Activated CD8-positive, alpha-beta memory T cell treated with anti-CD3 and anti-CD28 coated beads, Interleukin-2, amount 10 ng/mL, durations not matched to agents 7 days and 5 days (primary cell): ENCODE measurements at regions not wholly inside any gene's neighbourhood (a gene's known extent, or its start where the extent isn't known, plus 50 kb on each side); places are given as distances from the start of the nearest gene placed in this dataset.

ENCODE experiments used
- ATAC-seq: fragments of 150-1000 bp; cut with Tn5 transposase; one replicate; pipeline ENCODE4 v1.10.0; 2021; ENCODE audit warnings: moderate library complexity
- CTCF ChIA-PET: fragments of 350-600 bp; sonication (Branson Sonifier 250); formaldehyde crosslinking; loops from one replicate; lab custom pipeline; 2021; ENCODE audit warnings: antibody characterized with exemption; lab: Charles Lee
- DNase-seq: peaks from one replicate; pipeline ENCODE4 v3.0.0-alpha.2; 2020
- H3K27ac Mint-ChIP-seq: one replicate; pipeline ENCODE4 v1.8.0; 2021; ENCODE audit warnings: mild to moderate bottlenecking, mixed read lengths
- H3K27me3 Mint-ChIP-seq: one replicate; pipeline ENCODE4 v1.8.0; 2021; ENCODE audit warnings: mixed read lengths
- H3K36me3 Mint-ChIP-seq: one replicate; pipeline ENCODE4 v1.8.0; 2021; ENCODE audit warnings: mild to moderate bottlenecking, mixed read lengths
- H3K4me1 Mint-ChIP-seq: one replicate; pipeline ENCODE4 v1.8.0; 2021; ENCODE audit warnings: mixed read lengths
- H3K4me3 Mint-ChIP-seq: one replicate; pipeline ENCODE4 v1.8.0; 2021; ENCODE audit warnings: mild to moderate bottlenecking, moderate library complexity, mixed read lengths
- H3K9me3 Mint-ChIP-seq: one replicate; pipeline ENCODE4 v1.8.0; 2022; ENCODE audit warnings: low read depth, mixed read lengths

DNA sequence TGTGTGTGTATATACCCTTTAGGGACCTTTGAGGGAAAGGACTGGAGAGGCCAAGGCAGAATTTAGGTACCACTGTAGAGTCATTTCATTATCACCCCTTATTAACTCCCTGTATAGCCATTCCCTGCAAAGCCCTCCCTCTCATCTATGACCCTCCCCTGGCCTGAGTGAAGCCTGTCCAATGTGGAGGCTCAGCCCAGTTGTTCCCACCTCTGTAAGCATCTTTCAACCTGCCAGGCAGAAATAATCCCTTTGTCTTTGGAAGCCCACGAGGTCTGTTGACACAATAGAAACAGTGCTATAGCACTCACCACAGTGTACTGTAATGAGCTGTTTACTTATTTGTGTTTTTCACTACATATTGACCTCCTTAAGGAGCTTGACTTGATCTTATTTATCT lies 88.5 kb upstream of the SEMA6A start:
- H3K9me3 Mint-ChIP-seq: peaks cover 4% of the 10 kb centered on the region
- no peak for DNase-seq
- H3K27me3 Mint-ChIP-seq: peaks cover under 1% of the 10 kb centered on the region
- H3K4me1 Mint-ChIP-seq: no peaks in the 10 kb centered on the region
- no peak overlapping the region for H3K27ac Mint-ChIP-seq
- CTCF ChIA-PET: no interaction called here
- no peaks in the 10 kb centered on the region for H3K36me3 Mint-ChIP-seq
- H3K4me3 Mint-ChIP-seq: no peak overlapping the region
- ATAC-seq: no peak

GRCh38 chr5:116661419-116661818 lies 86.8 kb upstream of the SEMA6A start:
- Mint-ChIP-seq H3K9me3 (peaks cover 4% of the 10 kb centered on the region), H3K36me3 (no peaks in the 10 kb centered on the region), H3K27me3 (peaks cover 3% of the 10 kb centered on the region), H3K4me3 (no peak overlapping the region), H3K4me1 (no peaks in the 10 kb centered on the region), H3K27ac (no peak overlapping the region)
- CTCF ChIA-PET: no interaction called here
- DNase-seq (no peak), ATAC-seq (no peak)

DNA sequence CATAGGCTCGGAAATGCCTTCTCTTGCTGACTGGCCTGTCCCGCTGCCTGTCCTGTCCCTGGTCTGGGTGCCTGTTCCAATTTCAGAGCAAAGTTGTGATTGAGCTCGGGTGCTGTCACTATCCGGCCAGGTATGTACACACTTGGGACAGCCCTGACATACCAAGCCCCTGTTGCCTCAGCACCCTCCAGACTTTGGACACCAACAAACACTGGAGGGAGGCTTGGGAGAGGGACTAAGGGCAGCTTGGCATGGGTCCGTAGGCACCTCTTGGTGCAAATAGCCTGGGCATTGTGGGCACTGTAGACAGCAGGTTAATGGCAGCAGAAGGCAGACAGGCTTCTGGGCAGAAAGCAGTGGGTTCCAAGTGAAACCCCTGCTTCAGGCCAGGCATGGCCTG lies 86.3 kb upstream of the SEMA6A start:
- ATAC-seq: no peak
- Mint-ChIP-seq H3K4me3 (no peak overlapping the region), H3K27me3 (peaks cover 3% of the 10 kb centered on the region), H3K4me1 (no peaks in the 10 kb centered on the region), H3K27ac (no peak overlapping the region), H3K36me3 (no peaks in the 10 kb centered on the region), H3K9me3 (peaks cover 4% of the 10 kb centered on the region)
- DNase-seq: no peak
- CTCF ChIA-PET: no interaction called here

DNA sequence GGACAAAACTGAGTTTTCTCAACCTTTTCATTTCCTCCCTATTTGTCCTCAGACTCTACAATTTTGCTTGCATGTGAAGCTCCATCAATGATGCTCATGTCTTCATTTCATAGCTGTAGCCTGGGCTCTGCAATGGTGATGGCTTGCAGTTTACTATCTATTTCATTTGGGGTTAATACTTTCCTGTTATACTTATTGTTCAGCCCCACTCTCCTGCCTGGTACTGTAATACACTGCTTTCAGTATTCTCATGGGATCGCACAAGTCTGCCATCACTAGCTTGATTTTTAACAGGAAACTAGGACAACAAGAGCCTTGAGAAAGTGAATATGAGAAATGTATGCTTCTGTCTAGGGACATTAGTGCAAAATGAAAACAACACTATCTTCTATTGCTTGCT lies 84.2 kb upstream of the SEMA6A start:
- CTCF ChIA-PET: no interaction called here
- Mint-ChIP-seq H3K9me3 (peaks cover 4% of the 10 kb centered on the region), H3K27me3 (peaks cover 6% of the 10 kb centered on the region), H3K4me1 (no peaks in the 10 kb centered on the region), H3K36me3 (no peaks in the 10 kb centered on the region), H3K4me3 (no peak overlapping the region), H3K27ac (no peak overlapping the region)
- ATAC-seq (no peak), DNase-seq (no peak)

DNA sequence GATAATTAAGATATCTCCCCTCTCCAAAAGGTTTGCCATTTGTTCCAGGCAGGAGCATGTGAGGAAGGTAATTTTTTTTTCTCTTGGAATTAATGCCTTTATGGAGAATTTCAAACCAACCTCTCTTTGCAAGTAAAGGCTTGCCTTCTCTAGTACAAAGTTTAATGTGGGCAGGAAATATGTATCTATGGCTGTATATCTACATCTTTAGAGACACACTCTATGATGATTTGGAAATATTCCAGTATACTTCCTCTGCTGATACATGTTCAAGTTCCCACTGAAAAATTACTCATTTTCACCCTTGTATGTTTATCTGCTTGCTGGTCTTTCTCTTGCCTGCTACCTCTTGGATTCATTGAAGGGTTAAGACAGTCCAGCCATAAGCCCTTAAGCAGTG lies 83.5 kb upstream of the SEMA6A start:
- H3K27me3 Mint-ChIP-seq: peaks cover 6% of the 10 kb centered on the region
- no peaks in the 10 kb centered on the region for H3K36me3 Mint-ChIP-seq
- no peaks in the 10 kb centered on the region for H3K4me1 Mint-ChIP-seq
- H3K4me3 Mint-ChIP-seq: no peak overlapping the region
- CTCF ChIA-PET: no interaction called here
- peaks cover 4% of the 10 kb centered on the region for H3K9me3 Mint-ChIP-seq
- no peak for DNase-seq
- no peak overlapping the region for H3K27ac Mint-ChIP-seq
- no peak for ATAC-seq

- no peak overlapping the region for H3K27ac Mint-ChIP-seq
- peaks cover 6% of the 10 kb centered on the region for H3K27me3 Mint-ChIP-seq
- CTCF ChIA-PET: no interaction called here
- H3K36me3 Mint-ChIP-seq: no peaks in the 10 kb centered on the region
- no peak for DNase-seq
- H3K9me3 Mint-ChIP-seq: no peaks in the 10 kb centered on the region
- H3K4me1 Mint-ChIP-seq: no peaks in the 10 kb centered on the region
- no peak for ATAC-seq
- H3K4me3 Mint-ChIP-seq: no peak overlapping the region
Measured at GRCh38 chr5:116655431-116655830, 80.8 kb upstream of the SEMA6A start.

GRCh38 chr5:116654925-116655324 lies 80.3 kb upstream of the SEMA6A start:
- Mint-ChIP-seq H3K4me1 (no peaks in the 10 kb centered on the region), H3K9me3 (no peaks in the 10 kb centered on the region), H3K27me3 (peaks cover 6% of the 10 kb centered on the region), H3K4me3 (no peak overlapping the region), H3K36me3 (no peaks in the 10 kb centered on the region), H3K27ac (no peak overlapping the region)
- DNase-seq (no peak), ATAC-seq (no peak)
- CTCF ChIA-PET: no interaction called here

GRCh38 chr5:116652903-116653302 lies 78.3 kb upstream of the SEMA6A start:
- H3K27ac Mint-ChIP-seq: no peak overlapping the region
- H3K9me3 Mint-ChIP-seq: no peaks in the 10 kb centered on the region
- no peaks in the 10 kb centered on the region for H3K4me1 Mint-ChIP-seq
- H3K27me3 Mint-ChIP-seq: peaks cover 4% of the 10 kb centered on the region
- H3K4me3 Mint-ChIP-seq: no peak overlapping the region
- CTCF ChIA-PET: no interaction called here
- no peaks in the 10 kb centered on the region for H3K36me3 Mint-ChIP-seq
- no peak for ATAC-seq
- DNase-seq: no peak

- no peak overlapping the region for H3K27ac Mint-ChIP-seq
- CTCF ChIA-PET: no interaction called here
- H3K9me3 Mint-ChIP-seq: no peaks in the 10 kb centered on the region
- H3K4me1 Mint-ChIP-seq: no peaks in the 10 kb centered on the region
- H3K4me3 Mint-ChIP-seq: no peak overlapping the region
- no peaks in the 10 kb centered on the region for H3K36me3 Mint-ChIP-seq
- peaks cover 3% of the 10 kb centered on the region for H3K27me3 Mint-ChIP-seq
- no peak for ATAC-seq
- no peak for DNase-seq
Measured at GRCh38 chr5:116652196-116652729, 77.6 kb upstream of the SEMA6A start.

- no peak for DNase-seq
- Mint-ChIP-seq H3K27me3 (peaks cover 3% of the 10 kb centered on the region), H3K36me3 (no peaks in the 10 kb centered on the region), H3K27ac (no peak overlapping the region), H3K4me1 (no peaks in the 10 kb centered on the region), H3K4me3 (no peak overlapping the region), H3K9me3 (no peaks in the 10 kb centered on the region)
- CTCF ChIA-PET: no interaction called here
- ATAC-seq: no peak
Measured at GRCh38 chr5:116651653-116652052, 77.0 kb upstream of the SEMA6A start.

GRCh38 chr5:116650964-116651363 lies 76.3 kb upstream of the SEMA6A start:
- H3K27me3 Mint-ChIP-seq: peaks cover 3% of the 10 kb centered on the region
- ATAC-seq: no peak

DNA sequence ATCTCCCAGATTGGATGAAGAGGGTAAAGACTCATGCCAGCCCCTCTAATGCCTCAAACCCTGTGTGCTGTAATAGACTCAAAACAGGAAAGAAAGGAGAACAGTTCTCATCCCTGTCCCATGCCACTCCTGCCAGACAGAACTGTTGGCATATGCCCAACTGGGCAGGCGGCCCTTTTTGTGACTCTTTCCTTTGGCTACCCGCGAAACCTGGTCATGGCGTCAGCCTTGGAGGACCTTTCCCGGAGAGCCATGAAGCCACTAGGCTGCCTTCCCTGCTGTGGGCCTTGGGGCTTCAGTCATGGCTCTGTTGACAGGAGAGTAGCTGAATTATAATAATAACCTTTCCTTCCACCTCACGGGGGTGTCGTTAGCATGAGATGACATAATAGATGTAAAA lies 75.9 kb upstream of the SEMA6A start:
- Mint-ChIP-seq H3K4me3 (no peak overlapping the region), H3K9me3 (no peaks in the 10 kb centered on the region), H3K36me3 (no peaks in the 10 kb centered on the region), H3K27me3 (peaks cover 3% of the 10 kb centered on the region), H3K27ac (no peak overlapping the region), H3K4me1 (no peaks in the 10 kb centered on the region)
- ATAC-seq (no peak), DNase-seq (no peak)
- CTCF ChIA-PET: no interaction called here

More at GRCh38 chr5:116650964-116651363, 76.3 kb upstream of the SEMA6A start:
- no peak for DNase-seq
- no peaks in the 10 kb centered on the region for H3K36me3 Mint-ChIP-seq
- H3K9me3 Mint-ChIP-seq: no peaks in the 10 kb centered on the region
- CTCF ChIA-PET: no interaction called here
- H3K4me1 Mint-ChIP-seq: no peaks in the 10 kb centered on the region
- no peak overlapping the region for H3K27ac Mint-ChIP-seq
- H3K4me3 Mint-ChIP-seq: no peak overlapping the region

DNA sequence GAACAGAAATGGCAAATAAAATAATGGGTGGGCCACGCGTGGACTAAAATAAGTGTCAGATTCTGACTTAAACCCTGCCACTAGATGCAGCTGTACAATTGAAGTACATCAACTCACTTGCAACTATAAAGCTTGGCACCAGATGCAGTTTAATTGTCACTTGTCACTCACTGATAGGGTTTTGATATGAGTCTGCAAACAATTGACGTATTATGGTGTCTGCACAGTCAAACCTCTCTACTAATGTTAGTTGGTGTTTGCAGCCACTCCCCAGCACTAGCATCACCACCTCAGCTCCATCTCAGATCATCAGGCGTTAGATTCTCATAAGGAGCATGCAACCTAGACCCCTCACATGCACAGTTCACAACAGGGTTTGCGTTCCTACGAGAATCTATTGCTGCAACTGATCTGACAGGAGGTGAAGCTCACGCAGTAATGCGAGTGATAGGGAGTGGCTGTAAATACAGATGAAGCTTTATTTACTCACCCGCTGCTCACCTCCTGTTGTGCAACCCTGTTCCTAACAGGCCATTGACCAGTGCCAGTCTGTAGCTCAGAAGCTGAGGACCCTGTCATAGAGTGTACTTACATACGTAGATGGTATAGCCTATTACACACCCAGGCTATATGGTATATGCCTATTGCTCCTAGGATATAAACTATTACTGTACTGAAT lies 72.1 kb upstream of the SEMA6A start:
- ATAC-seq: no peak
- Mint-ChIP-seq H3K4me1 (no peaks in the 10 kb centered on the region), H3K36me3 (no peaks in the 10 kb centered on the region), H3K9me3 (no peaks in the 10 kb centered on the region), H3K4me3 (no peak overlapping the region), H3K27ac (no peak overlapping the region), H3K27me3 (no peaks in the 10 kb centered on the region)
- CTCF ChIA-PET: no interaction called here
- DNase-seq: no peak

GRCh38 chr5:116645627-116646026 lies 71.0 kb upstream of the SEMA6A start:
- CTCF ChIA-PET: no interaction called here
- H3K27ac Mint-ChIP-seq: no peak overlapping the region
- no peaks in the 10 kb centered on the region for H3K9me3 Mint-ChIP-seq
- no peaks in the 10 kb centered on the region for H3K27me3 Mint-ChIP-seq
- no peak overlapping the region for H3K4me3 Mint-ChIP-seq
- H3K4me1 Mint-ChIP-seq: no peaks in the 10 kb centered on the region
- H3K36me3 Mint-ChIP-seq: no peaks in the 10 kb centered on the region
- DNase-seq: no peak
- no peak for ATAC-seq
